Brain microvascular endothelial cell (primary cell): ENCODE measurements at regions not wholly inside any gene's neighbourhood (a gene's known extent, or its start where the extent isn't known, plus 50 kb on each side); places are given as distances from the start of the nearest gene placed in this dataset.
"Not testable (repeated sequence)": the region's sequence is repeated elsewhere in the genome, so short reads cannot be mapped to it uniquely, and the experiment has no call there.

ENCODE experiments used
- DNase-seq: peaks from one replicate; pipeline ENCODE4 v3.0.0-alpha.2; 2020
- H3K27ac ChIP-seq: fragments of 250-450 bp; sonication (Bioruptor Pico); 2 replicates; pipeline ENCODE4 v1.5.1; 2020; ENCODE audit warnings: mild to moderate bottlenecking, moderate library complexity
- H3K27me3 ChIP-seq: fragments of 250-450 bp; sonication (Bioruptor Pico); replicated peaks from 2 replicates; pipeline ENCODE4 v1.5.1; 2020; ENCODE audit warnings: mild to moderate bottlenecking
- H3K36me3 ChIP-seq: fragments of 250-450 bp; sonication (Bioruptor Pico); replicated peaks from 2 replicates; pipeline ENCODE4 v1.5.1; 2020; ENCODE audit warnings: mild to moderate bottlenecking
- H3K4me3 ChIP-seq: 2 replicates; pipeline ENCODE4 v1.5.1; 2011; ENCODE audit warnings: low read depth, mild to moderate bottlenecking, control low read depth, low read length, moderate library complexity
- CTCF ChIP-seq: IDR thresholded peaks from 2 replicates; pipeline ENCODE4 v1.5.1; 2011; ENCODE audit warnings: low read depth, mild to moderate bottlenecking, moderate library complexity, low read length, control low read depth, inconsistent platforms; ENCODE audit errors: missing control alignments
- in situ Hi-C: cut with HindIII; loops from 2 replicates; pipeline ENCODE4 v1.10.0; 2017; ENCODE audit warnings: low sequenced_read_pairs, low pct_ligation_motif_present

GRCh38 chr7:83259064-83259463, 96.4 kb upstream of the PCLO start:
- H3K36me3 ChIP-seq: no peaks in the 10 kb centered on the region
- H3K27me3 ChIP-seq: no peaks in the 10 kb centered on the region

GRCh38 chr7:83248000-83248399, 85.3 kb upstream of the PCLO start:
- Histone ChIP-seq H3K36me3 (no peaks in the 10 kb centered on the region), H3K27ac (no peak overlapping the region), H3K27me3 (no peaks in the 10 kb centered on the region), H3K4me3 (no peak overlapping the region)
- no peak for TF ChIP-seq CTCF
- DNase-seq: no peak
- in situ Hi-C loops: no loop called here

More at GRCh38 chr7:83259064-83259463, 96.4 kb upstream of the PCLO start:
- H3K27ac ChIP-seq: no peak overlapping the region
- TF ChIP-seq CTCF: no peak
- no peak overlapping the region for H3K4me3 ChIP-seq
- no peak for DNase-seq
- in situ Hi-C loops: no loop called here

- DNase-seq, H3K36me3 ChIP-seq, H3K27me3 ChIP-seq, H3K4me3 ChIP-seq, H3K27ac ChIP-seq, in situ Hi-C loops: not testable (repeated sequence)
These were observed 56.5 kb upstream of the PCLO start for GRCh38 chr7:83219231-83219630.

GRCh38 chr7:83212883-83213282, 50.2 kb upstream of the PCLO start:
- no peak for TF ChIP-seq CTCF
- DNase-seq: no peak
- Histone ChIP-seq H3K4me3 (no peak overlapping the region), H3K27ac (no peak overlapping the region), H3K27me3 (no peaks in the 10 kb centered on the region), H3K36me3 (no peaks in the 10 kb centered on the region)
- in situ Hi-C loops: no loop called here
